ENCODE measurements at regions not wholly inside any gene's neighbourhood (a gene's known extent, or its start where the extent isn't known, plus 50 kb on each side); places are given as distances from the start of the nearest gene placed in this dataset.

DNA sequence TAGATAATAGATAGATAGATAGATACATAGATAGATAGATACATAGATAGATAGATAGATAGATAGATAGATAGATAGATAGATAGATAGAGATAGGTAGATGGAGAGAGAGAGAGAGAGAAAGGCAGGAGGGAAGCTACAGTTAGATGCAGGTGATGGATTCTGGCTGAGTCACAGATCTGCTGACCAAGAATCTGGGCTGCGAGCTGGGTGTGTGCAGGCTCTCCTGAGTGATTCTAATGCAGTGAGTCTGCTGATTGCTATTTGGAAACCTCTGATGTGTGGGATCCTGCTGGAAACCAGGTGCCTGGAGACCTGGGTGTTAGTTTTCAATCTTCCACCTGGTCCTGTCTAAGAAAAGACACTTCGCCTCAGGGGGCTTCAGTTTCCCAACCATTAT lies 1441.8 kb downstream of the TBC1D22A start:
- Histone ChIP-seq H2AK9ac (replicated peaks; ENCODE audit: low read depth, low read length, poor library complexity) (no peak overlapping the region), H4K8ac (ENCODE audit: low read depth in 2 of 2, low read length in 2 of 2) (no peak overlapping the region), H3K4ac (ENCODE audit: low read depth, low read length) (no peak overlapping the region), H3K9me3 (ENCODE audit: control insufficient read depth, insufficient read depth, low read length) (peaks cover 25% of the 10 kb centered on the region), H3K9me1 (ENCODE audit: insufficient read depth, low read length) (no peaks in the 10 kb centered on the region), H3K14ac (replicated peaks; ENCODE audit: low read depth, low read length) (no peak overlapping the region), H3K18ac (ENCODE audit: low read depth, low read length) (no peak overlapping the region), H2BK120ac (ENCODE audit: low read depth, low read length) (no peak overlapping the region), H3K4me2 (ENCODE audit: low read depth, low read length) (no peak overlapping the region), H2BK20ac (ENCODE audit: low read depth, low read length) (no peak overlapping the region), H3K27ac (ENCODE audit: insufficient read depth, low read length) (no peak overlapping the region), H2AK5ac (ENCODE audit: low read depth, low read length) (no peak overlapping the region), H2AFZ (replicated peaks; ENCODE audit: low read length, poor library complexity) (no peak overlapping the region), H3K27me3 (ENCODE audit: control insufficient read depth, insufficient read depth, low read length) (no peaks in the 10 kb centered on the region), H3K4me3 (ENCODE audit: insufficient read depth, low read depth, low read length) (no peak overlapping the region), H4K91ac (ENCODE audit: insufficient read depth, low read depth, low read length) (no peak overlapping the region), H3K23ac (ENCODE audit: low read depth, low read length) (no peak overlapping the region), H4K20me1 (ENCODE audit: insufficient read depth, low read length) (no peaks in the 10 kb centered on the region), H3K9ac (ENCODE audit: low read depth, low read length) (no peak overlapping the region), H3K4me1 (ENCODE audit: control insufficient read depth, insufficient read depth, low read length) (no peaks in the 10 kb centered on the region), H4K5ac (ENCODE audit: low read depth, low read length) (no peak overlapping the region), H3K56ac (ENCODE audit: extremely low read depth, insufficient read depth, low read length) (no peak overlapping the region), H2BK5ac (ENCODE audit: low read depth, low read length, poor library complexity, severe bottlenecking) (peak overlapping the region; percentile 67), H2BK15ac (ENCODE audit: low read depth, low read length) (no peak overlapping the region), H3K79me1 (ENCODE audit: low read depth in 1 of 2, low read length in 2 of 2) (no peaks in the 10 kb centered on the region), H3K36me3 (ENCODE audit: control insufficient read depth, insufficient read depth, low read length) (no peaks in the 10 kb centered on the region)
- dilution Hi-C loops (cut with HindIII; ENCODE audit: low sequenced_read_pairs, unreplicated experiment) (no loop called here), in situ Hi-C loops (cut with MboI; ENCODE audit: low sequenced_read_pairs) (no loop called here), intact Hi-C loops (cut with micrococcal nuclease) (no loop called here)
- no TSS peak for BruUV-seq (replicated peaks)
- DNase-seq = no peak
- no CpG with 5 or more reads among the region's 2 CpGs for WGBS, 2 experiments (ENCODE audit: extremely low coverage in 2 of 2, insufficient read length in 1 of 2)
- TF ChIP-seq, protein P1, sequence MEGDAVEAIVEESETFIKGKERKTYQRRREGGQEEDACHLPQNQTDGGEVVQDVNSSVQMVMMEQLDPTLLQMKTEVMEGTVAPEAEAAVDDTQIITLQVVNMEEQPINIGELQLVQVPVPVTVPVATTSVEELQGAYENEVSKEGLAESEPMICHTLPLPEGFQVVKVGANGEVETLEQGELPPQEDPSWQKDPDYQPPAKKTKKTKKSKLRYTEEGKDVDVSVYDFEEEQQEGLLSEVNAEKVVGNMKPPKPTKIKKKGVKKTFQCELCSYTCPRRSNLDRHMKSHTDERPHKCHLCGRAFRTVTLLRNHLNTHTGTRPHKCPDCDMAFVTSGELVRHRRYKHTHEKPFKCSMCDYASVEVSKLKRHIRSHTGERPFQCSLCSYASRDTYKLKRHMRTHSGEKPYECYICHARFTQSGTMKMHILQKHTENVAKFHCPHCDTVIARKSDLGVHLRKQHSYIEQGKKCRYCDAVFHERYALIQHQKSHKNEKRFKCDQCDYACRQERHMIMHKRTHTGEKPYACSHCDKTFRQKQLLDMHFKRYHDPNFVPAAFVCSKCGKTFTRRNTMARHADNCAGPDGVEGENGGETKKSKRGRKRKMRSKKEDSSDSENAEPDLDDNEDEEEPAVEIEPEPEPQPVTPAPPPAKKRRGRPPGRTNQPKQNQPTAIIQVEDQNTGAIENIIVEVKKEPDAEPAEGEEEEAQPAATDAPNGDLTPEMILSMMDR (conservative IDR thresholded peaks at IDR 0.05; ENCODE audit: low read depth, low read length) = no peak
- no peak for TF ChIP-seq CHD1 (IDR thresholded peaks at IDR 0.05; ENCODE audit: low read depth, low read length)
- TF ChIP-seq RFX5 (IDR thresholded peaks at IDR 0.05; ENCODE audit: low read depth, low read length) = no peak
- no peak for TF ChIP-seq MXI1 (IDR thresholded peaks at IDR 0.05; ENCODE audit: borderline replicate concordance, low read depth, low read length)
- TF ChIP-seq BHLHE40 (IDR thresholded peaks at IDR 0.05; ENCODE audit: low read depth, low read length) = no peak
- TF ChIP-seq MAFK (IDR thresholded peaks at IDR 0.05; ENCODE audit: low read depth, low read length) = no peak
- no peak for TF ChIP-seq SMC3 (IDR thresholded peaks at IDR 0.05; ENCODE audit: low read depth, low read length)
- TF ChIP-seq, protein P2, sequence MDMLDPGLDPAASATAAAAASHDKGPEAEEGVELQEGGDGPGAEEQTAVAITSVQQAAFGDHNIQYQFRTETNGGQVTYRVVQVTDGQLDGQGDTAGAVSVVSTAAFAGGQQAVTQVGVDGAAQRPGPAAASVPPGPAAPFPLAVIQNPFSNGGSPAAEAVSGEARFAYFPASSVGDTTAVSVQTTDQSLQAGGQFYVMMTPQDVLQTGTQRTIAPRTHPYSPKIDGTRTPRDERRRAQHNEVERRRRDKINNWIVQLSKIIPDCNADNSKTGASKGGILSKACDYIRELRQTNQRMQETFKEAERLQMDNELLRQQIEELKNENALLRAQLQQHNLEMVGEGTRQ (IDR thresholded peaks at IDR 0.05; ENCODE audit: low read depth, low read length) = no peak
- no peak for TF ChIP-seq POLR2A (IDR thresholded peaks at IDR 0.05; ENCODE audit: low read depth, low read length)
- CTCF ChIA-PET = no interaction called here
- POLR2A ChIA-PET (ENCODE audit: unreplicated experiment) = no interaction called here
- ATAC-seq (ENCODE audit: low read depth) = no peak

Measured in IMR-90 (cell line).